UCSD-AML1 (cell line): ENCODE measurements at regions not wholly inside any gene's neighbourhood (a gene's known extent, or its start where the extent isn't known, plus 50 kb on each side); places are given as distances from the start of the nearest gene placed in this dataset.

Experiments
- DNase-seq: peaks from one replicate; lab custom pipeline; 2025; ENCODE audit not compliant: unreplicated experiment; lab: John Stamatoyannopoulos, UW

GRCh38 chr7:142606081-142606480, 143.2 kb upstream of the PRSS1 start:
- no peak for DNase-seq

GRCh38 chr7:142604671-142605070, 144.6 kb upstream of the PRSS1 start:
- DNase-seq, result no peak

- DNase-seq, result no peak
Measured at GRCh38 chr7:142603870-142604448, 145.3 kb upstream of the PRSS1 start.

- no peak for DNase-seq
Measured at GRCh38 chr7:142602756-142603155, 146.5 kb upstream of the PRSS1 start.

- no peak for DNase-seq
Measured at GRCh38 chr7:142602183-142602582, 147.1 kb upstream of the PRSS1 start.

GRCh38 chr7:142598297-142598696, 151.0 kb upstream of the PRSS1 start:
- DNase-seq, result no peak

- DNase-seq, result no peak
Measured at GRCh38 chr7:142597547-142597946, 151.7 kb upstream of the PRSS1 start.

GRCh38 chr7:142595816-142596516, 153.3 kb upstream of the PRSS1 start:
- no peak for DNase-seq

GRCh38 chr7:142594078-142594477, 155.2 kb upstream of the PRSS1 start:
- DNase-seq, result no peak

GRCh38 chr7:142593106-142593505, 156.2 kb upstream of the PRSS1 start:
- no peak for DNase-seq

- no peak for DNase-seq
Measured at GRCh38 chr7:142592664-142593063, 156.6 kb upstream of the PRSS1 start.

GRCh38 chr7:142592231-142592630, 157.0 kb upstream of the PRSS1 start:
- DNase-seq, result no peak

- DNase-seq, result no peak
Measured at GRCh38 chr7:142590830-142591457, 158.3 kb upstream of the PRSS1 start.

GRCh38 chr7:142590077-142590476, 159.2 kb upstream of the PRSS1 start:
- no peak for DNase-seq

- DNase-seq, result no peak
Measured at GRCh38 chr7:142587578-142588191, 161.6 kb upstream of the PRSS1 start.

GRCh38 chr7:142586611-142587010, 162.7 kb upstream of the PRSS1 start:
- DNase-seq, result no peak

GRCh38 chr7:142585425-142585824, 163.8 kb upstream of the PRSS1 start:
- DNase-seq, result no peak

GRCh38 chr7:142584765-142585164, 164.5 kb upstream of the PRSS1 start:
- no peak for DNase-seq

- DNase-seq, result no peak
Measured at GRCh38 chr7:142583446-142583845, 165.8 kb upstream of the PRSS1 start.

- DNase-seq, result no peak
Measured at GRCh38 chr7:142582351-142582750, 166.9 kb upstream of the PRSS1 start.

GRCh38 chr7:142581341-142581740, 167.9 kb upstream of the PRSS1 start:
- no peak for DNase-seq

GRCh38 chr7:142579946-142580345, 169.3 kb upstream of the PRSS1 start:
- DNase-seq, result no peak
